Osteoblast (primary cell): ENCODE measurements at regions not wholly inside any gene's neighbourhood (a gene's known extent, or its start where the extent isn't known, plus 50 kb on each side); places are given as distances from the start of the nearest gene placed in this dataset.

Experiments used
- DNase-seq: peaks from one replicate; pipeline ENCODE4 v3.0.0; 2011; ENCODE audit warnings: low spot score, mixed read lengths; ENCODE audit not compliant: insufficient read length; ENCODE audit errors: missing footprints
- H2AFZ ChIP-seq: 2 replicates; pipeline ENCODE4 v1.6.0; 2011; ENCODE audit warnings: mild to moderate bottlenecking, low read length
- H3K27ac ChIP-seq: 2 replicates; pipeline ENCODE4 v1.5.1; 2011; ENCODE audit warnings: mild to moderate bottlenecking, low read depth, low read length, moderate library complexity
- H3K27me3 ChIP-seq: 2 replicates; pipeline ENCODE4 v1.6.0; 2012; ENCODE audit warnings: mild to moderate bottlenecking, control low read depth, inconsistent platforms, low read length, moderate library complexity; ENCODE audit not compliant: insufficient read depth
- H3K36me3 ChIP-seq: 2 replicates; pipeline ENCODE4 v1.5.1; 2011; ENCODE audit warnings: mild to moderate bottlenecking, low read length, control low read depth, moderate library complexity; ENCODE audit not compliant: insufficient read depth
- H3K4me1 ChIP-seq: 2 replicates; pipeline ENCODE4 v1.5.1; 2011; ENCODE audit warnings: mild to moderate bottlenecking, low read length, control low read depth, moderate library complexity; ENCODE audit not compliant: insufficient read depth
- H3K4me2 ChIP-seq: 2 replicates; pipeline ENCODE4 v1.6.0; 2011; ENCODE audit warnings: mild to moderate bottlenecking, low read length; ENCODE audit not compliant: insufficient read depth
- H3K4me3 ChIP-seq: fragments of 200-600 bp; sonication (generic); 3 replicates; pipeline ENCODE4 v1.5.1; 2012; ENCODE audit warnings: mild to moderate bottlenecking, low read length, inconsistent platforms; ENCODE audit not compliant: insufficient read depth
- H3K79me2 ChIP-seq: 2 replicates; pipeline ENCODE4 v1.6.0; 2012; ENCODE audit warnings: mild to moderate bottlenecking, low read length, control low read depth, inconsistent platforms; ENCODE audit not compliant: insufficient read depth
- H3K9me3 ChIP-seq: 2 replicates; pipeline ENCODE4 v1.5.1; 2011; ENCODE audit warnings: low read depth, low read length, control low read depth
- H4K20me1 ChIP-seq: 2 replicates; pipeline ENCODE4 v1.6.0; 2012; ENCODE audit warnings: mild to moderate bottlenecking, low read length, control low read depth; ENCODE audit not compliant: insufficient read depth
- TF ChIP-seq, protein P1 (sequence below): IDR thresholded peaks from 2 replicates; pipeline ENCODE4 v1.5.1; 2011; ENCODE audit warnings: mild to moderate bottlenecking, low read depth, low read length, moderate library complexity; ENCODE audit errors: extremely low read depth

DNA sequence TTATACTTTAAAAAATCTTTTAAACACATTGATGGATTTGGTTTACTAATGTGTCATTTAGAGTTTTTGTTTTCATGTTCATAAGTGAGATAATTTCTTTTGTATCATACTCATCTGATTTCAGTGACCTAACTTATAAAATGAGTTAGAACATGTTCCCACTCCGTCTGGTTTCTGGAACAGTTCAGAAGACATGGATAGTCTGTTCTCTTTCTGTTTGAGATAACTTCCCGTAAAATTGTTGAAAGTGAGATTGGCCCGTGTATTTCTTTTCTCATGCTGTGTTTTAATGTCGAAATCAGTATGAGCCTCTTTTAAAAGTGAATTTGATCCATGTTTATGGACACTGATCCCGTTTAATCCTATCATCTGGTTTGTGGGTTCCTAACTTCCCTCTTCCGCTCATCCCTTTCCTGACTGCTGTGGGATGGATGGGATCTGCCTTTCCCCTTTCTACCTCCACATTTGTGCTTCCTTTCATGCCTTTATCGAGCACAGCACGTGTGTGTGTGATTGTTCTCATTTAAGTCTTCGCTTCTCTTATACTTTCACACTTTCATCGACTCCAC is 78.9 kb downstream of the COPS8 start:
- Histone ChIP-seq H3K27ac (no peak overlapping the region), H3K4me2 (no peak overlapping the region), H4K20me1 (no peaks in the 10 kb centered on the region), H3K27me3 (no peaks in the 10 kb centered on the region), H3K79me2 (no peaks in the 10 kb centered on the region), H2AFZ (peak overlapping the region; percentile 2), H3K9me3 (no peaks in the 10 kb centered on the region), H3K4me1 (no peaks in the 10 kb centered on the region), H3K36me3 (no peaks in the 10 kb centered on the region), H3K4me3 (no peak overlapping the region)
- TF ChIP-seq, protein P1, sequence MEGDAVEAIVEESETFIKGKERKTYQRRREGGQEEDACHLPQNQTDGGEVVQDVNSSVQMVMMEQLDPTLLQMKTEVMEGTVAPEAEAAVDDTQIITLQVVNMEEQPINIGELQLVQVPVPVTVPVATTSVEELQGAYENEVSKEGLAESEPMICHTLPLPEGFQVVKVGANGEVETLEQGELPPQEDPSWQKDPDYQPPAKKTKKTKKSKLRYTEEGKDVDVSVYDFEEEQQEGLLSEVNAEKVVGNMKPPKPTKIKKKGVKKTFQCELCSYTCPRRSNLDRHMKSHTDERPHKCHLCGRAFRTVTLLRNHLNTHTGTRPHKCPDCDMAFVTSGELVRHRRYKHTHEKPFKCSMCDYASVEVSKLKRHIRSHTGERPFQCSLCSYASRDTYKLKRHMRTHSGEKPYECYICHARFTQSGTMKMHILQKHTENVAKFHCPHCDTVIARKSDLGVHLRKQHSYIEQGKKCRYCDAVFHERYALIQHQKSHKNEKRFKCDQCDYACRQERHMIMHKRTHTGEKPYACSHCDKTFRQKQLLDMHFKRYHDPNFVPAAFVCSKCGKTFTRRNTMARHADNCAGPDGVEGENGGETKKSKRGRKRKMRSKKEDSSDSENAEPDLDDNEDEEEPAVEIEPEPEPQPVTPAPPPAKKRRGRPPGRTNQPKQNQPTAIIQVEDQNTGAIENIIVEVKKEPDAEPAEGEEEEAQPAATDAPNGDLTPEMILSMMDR = no peak
- DNase-seq = no peak

DNA sequence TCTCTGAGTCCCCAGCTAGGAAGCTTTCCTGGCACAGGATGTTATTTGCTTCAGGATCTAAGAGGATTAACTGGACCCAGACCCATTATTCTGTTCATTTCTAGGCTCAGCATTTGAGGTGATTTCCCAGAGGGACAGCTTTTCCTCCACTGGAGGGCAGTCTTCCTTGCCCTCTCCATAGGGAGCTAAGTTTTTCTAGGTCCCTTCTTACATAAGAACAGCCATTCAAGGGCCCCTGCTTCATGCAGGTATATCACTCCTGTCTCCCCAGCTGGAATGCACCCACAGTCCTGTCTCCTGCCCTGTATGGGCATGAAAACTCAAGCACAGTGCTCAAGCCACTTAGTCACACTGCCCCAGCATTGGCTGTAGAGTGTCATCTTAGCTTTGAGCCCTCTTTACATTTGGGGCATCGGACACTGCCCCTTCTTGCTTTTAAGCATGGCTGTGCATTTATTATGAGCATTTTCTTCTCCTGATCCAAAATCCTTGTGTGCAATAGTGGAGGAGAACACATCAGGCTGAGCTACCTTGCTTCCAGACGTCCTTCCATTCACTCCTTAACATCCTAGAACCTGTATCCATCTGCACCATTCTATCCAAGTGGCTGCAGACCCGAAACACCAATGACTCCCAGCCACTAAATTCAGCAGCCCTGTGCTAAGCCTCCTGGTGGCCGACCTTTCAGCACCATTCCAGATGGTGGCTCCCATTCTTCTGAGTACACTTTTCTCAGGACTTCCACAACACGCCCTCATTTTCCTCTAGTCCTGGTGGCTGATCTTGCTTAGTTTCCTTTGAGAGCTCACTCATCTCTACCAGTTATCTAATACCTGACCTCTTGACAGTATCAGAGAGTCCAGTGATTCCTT is 80.0 kb downstream of the COPS8 start:
- Histone ChIP-seq H3K27me3 (no peaks in the 10 kb centered on the region), H2AFZ (no peak overlapping the region), H3K79me2 (no peaks in the 10 kb centered on the region), H4K20me1 (no peaks in the 10 kb centered on the region), H3K4me2 (no peak overlapping the region), H3K4me1 (no peaks in the 10 kb centered on the region), H3K9me3 (no peaks in the 10 kb centered on the region), H3K4me3 (no peak overlapping the region), H3K36me3 (no peaks in the 10 kb centered on the region), H3K27ac (no peak overlapping the region)
- no peak for DNase-seq
- TF ChIP-seq, protein P1 = peak; percentile 80

DNA sequence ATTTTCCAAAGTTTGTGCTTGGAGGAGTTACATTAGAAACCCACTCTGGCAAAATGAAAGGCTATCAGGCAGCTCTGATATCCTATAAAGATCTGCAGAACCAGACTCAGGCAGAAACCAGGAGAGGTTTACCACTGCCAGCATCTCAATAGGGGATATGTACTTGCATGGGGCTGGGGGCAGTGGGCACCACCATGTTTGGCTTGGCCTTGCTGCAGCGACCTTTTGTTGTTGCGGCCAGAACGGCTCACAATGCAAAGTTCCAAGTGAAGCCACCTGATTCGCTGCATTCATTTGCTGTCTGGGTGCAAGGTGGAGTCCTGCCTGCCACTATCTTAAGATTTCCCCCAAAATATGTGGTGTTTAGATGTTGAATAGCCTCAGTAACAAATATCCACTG is 81.3 kb downstream of the COPS8 start:
- Histone ChIP-seq H3K4me2 (no peak overlapping the region), H3K4me3 (no peak overlapping the region), H3K9me3 (no peaks in the 10 kb centered on the region), H3K4me1 (peaks cover 11% of the 10 kb centered on the region), H2AFZ (no peak overlapping the region), H4K20me1 (no peaks in the 10 kb centered on the region), H3K27ac (no peak overlapping the region), H3K36me3 (no peaks in the 10 kb centered on the region), H3K27me3 (no peaks in the 10 kb centered on the region), H3K79me2 (no peaks in the 10 kb centered on the region)
- no peak for DNase-seq
- TF ChIP-seq, protein P1 = no peak

DNA sequence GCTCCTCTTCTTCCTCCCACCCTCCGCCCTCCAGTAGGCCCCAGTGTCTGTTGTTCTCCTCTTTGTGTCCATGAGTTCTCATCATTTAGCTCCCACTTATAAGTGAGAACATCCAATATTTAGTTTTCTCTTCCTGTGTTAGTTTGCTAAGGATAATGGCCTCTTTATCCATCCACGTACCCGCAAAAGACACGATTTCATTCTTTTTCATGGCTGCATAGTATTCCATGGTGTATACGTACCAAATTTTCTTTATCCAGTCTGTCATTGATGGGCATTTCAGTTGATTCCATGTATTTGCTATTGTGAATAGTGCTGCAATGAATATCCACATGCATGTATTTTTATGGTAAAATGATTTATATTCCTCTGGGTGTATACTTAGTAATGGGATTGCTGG is 82.2 kb downstream of the COPS8 start:
- Histone ChIP-seq H4K20me1 (no peaks in the 10 kb centered on the region), H3K4me1 (peaks cover 16% of the 10 kb centered on the region), H3K4me3 (no peak overlapping the region), H3K79me2 (no peaks in the 10 kb centered on the region), H3K27me3 (no peaks in the 10 kb centered on the region), H2AFZ (no peak overlapping the region), H3K27ac (no peak overlapping the region), H3K9me3 (no peaks in the 10 kb centered on the region), H3K36me3 (no peaks in the 10 kb centered on the region), H3K4me2 (no peak overlapping the region)
- TF ChIP-seq, protein P1 = no peak
- DNase-seq = no peak
